LoVo (cell line): ENCODE measurements at regions not wholly inside any gene's neighbourhood (a gene's known extent, or its start where the extent isn't known, plus 50 kb on each side); places are given as distances from the start of the nearest gene placed in this dataset.

Source experiments
- DNase-seq: peaks from one replicate; pipeline ENCODE4 v3.0.0-alpha.2; 2016; ENCODE audit warnings: low spot score

DNA sequence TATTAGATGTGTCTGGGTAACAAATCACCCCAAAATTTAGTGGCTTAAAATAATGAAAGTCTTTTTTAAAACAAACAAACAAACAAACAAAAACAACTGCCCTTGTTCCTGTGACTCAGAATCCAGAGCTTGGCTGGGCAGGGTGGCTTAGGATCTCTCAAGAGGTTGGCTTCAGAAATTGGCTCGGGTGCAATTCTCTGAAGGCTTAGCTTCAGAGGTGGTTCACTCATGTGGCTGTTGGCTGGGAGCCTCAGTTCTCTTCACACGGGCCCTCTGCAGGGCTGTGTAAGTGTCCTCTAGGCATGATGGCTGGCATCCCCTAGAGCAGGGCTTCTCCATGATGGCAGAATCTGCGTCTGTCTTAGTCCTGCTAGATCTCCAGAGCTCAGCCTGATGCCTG lies 179.9 kb upstream of the BCOR start:
- DNase-seq: no peak

DNA sequence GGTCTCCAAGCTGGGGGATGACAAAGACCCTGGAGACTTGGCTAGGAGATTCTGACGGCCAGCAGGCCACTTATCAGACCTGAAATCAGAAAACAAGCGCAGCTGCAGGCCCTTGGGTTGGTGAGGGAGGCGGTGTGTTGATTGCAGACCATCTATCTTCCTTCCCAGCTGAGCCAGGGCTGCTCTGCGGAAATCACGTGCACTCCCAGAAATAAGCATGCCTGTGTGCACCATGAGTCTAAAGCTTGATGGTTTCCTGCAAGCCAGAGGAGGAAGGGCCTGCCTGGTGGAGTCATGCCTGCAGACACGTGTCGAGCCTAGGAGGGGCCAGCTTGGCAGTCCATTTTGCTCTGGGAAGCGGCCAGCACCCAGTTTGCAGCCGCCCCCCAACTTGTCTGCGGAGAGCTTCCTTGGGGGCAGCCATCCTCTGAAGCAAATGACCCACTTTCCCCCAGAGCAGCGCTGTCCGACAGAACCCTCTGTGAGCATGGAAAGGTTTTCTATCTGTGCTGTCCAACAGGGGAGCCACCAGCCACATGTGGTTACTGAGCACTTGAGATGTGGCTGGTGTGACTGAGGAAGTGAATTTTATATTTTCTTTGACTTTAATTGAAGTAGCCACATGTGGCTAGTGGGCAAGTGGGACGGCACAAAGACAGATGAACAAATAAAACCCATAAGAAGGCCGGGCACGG lies 175.7 kb upstream of the BCOR start:
- DNase-seq: no peak

DNA sequence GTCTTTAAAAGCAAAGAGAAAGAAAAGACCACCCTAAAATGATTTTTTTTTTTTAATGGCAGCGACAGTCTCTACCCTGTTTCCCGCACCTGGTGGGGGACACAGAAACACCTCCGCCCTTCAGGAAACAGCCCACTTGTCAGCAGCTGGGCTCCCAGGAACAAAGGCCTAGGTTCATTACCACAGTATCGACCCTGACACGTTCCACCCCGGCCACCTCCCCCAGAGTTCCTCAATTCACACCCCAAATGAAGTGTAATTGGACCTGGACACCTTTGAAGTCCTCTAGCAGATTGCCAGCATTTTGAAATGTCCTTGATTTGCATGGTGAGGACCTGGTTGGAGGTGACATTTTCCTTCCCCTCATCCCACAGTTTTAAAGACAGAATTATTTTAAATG lies 175.0 kb upstream of the BCOR start:
- DNase-seq: no peak

DNA sequence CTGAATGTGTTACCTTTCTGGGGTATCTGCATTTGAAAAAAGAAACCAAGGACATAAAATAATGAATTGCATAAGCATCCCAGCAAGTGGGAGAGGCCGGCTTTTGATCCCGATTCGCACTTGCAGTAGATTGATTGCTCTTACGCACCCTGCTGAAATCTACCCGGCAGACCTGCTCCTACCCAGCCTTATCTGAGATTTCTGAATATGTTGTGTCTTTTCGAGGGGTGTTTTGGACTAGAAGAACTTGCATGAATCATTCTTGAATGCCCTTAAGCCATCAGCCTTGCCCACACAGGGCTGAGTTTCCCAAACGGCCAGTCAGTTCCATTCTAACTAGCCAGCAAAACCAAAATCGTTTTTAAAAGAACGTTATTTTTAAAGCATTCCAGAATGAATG lies 174.4 kb upstream of the BCOR start:
- DNase-seq: no peak

DNA sequence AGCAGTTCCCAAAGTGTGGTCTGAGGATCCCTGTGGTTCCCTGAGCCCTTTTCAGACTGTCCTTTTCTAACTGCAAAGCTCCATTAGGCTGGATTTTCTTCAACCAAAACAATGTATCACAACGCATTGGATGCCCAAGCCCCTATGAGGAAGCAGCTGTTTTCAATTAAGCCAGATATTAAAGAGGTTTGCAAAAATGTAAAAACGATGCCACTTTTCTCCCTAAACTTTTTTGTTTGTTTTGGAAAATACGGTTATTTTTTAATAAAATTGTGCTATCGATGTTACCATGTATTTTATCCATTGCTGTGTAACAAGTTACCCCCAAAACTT lies 170.4 kb upstream of the BCOR start:
- DNase-seq: no peak

DNA sequence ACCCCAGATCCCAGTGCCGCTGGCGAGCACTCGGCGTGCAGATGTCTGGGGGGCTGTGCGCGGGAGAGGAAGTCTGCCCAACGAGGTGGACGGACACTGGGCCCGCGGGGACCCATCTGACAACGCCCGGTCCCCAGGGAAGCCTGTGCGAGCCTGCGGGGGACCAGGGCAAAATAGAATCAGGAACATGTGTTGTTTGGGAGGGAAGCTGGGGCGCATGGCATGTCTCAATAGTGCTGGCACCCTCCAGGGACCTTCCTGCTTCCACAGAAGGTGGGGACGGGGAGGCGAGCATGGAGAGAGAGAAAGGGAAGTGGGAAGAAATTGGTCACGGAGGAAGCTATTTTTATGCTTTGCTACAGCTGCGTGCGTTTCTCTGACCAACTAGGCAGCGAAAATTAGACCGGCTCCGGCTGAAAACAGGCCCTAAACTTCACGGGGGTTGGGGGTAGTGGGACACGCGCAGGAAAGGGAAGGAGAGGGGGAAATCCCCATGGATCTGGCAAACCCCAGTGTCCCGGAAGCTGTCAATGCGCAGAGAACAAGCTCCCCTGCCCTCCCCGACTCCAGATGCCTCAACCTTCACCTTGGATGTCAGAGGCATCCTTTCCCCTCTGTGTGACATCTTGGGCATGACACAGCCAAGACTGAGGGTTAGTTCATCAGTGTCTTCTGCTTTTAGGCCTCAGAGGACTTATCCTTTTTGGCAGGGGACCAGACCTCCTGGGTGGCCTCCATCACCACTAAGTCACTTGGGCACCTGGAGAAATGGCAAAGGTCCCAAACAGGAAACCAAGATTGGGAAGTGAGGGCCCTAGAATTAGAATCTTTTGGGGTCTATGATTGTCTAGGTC lies 169.8 kb upstream of the BCOR start:
- DNase-seq: no peak

DNA sequence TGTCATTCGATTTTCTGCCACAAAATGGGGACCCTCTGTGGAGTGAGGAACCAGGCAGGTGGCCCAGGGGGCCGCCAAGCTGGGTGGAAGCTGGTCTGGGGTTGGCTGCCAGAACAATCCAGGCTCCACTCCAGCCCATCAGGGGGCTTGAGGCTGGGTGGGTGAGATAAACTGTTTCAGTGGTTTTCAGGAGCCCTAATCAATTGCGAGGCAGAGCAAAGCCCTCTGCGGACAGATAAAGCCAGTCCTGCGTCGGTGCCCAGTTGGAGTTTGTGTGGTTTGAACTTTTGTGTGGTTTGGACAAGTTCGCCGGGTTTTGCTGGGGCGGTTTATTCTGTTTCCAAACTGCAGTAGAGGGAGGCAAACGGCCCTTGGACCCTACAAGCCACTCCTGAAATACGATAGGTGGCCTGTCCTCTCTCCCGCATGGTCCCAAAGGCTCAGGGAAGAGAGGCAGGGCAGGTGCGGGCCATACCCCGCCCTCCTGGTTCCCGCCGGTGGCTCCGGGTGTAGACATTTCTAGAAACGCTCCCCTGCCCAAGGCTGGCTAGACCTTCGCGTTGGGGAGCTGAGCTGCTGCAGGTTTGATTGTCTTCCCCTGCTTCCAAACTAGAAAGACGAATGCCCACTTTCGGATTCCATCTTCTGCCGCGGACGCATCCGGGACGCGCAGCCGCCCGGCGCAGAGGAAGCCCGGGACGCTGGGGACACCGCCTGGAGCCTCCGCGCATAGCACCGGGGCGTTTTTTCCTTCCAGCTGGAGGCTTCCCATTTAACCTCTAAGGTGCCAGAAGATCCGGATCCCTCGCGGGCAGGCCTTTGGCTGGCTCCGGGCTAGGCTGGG lies 169.0 kb upstream of the BCOR start:
- peak; percentile 67 for DNase-seq

DNA sequence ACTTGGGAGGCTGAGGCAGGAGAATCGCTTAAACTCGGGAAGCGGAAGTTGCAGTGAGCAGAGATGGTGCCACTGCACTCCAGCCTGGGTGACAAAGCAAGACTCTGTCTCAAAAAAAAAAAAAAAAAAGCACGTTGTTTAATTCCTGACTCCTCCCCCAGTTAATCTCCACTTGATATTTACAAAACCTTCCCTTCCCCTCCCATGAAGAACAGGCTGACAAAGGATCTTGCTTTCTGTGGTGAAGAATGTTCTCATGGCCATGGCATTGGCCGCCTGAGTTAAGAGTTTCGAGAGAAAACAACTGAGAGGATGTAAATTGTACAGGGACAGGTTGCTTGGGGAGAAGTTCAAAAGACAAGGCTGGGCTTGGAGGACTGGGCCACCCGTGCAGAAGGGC lies 168.2 kb upstream of the BCOR start:
- DNase-seq: no peak

DNA sequence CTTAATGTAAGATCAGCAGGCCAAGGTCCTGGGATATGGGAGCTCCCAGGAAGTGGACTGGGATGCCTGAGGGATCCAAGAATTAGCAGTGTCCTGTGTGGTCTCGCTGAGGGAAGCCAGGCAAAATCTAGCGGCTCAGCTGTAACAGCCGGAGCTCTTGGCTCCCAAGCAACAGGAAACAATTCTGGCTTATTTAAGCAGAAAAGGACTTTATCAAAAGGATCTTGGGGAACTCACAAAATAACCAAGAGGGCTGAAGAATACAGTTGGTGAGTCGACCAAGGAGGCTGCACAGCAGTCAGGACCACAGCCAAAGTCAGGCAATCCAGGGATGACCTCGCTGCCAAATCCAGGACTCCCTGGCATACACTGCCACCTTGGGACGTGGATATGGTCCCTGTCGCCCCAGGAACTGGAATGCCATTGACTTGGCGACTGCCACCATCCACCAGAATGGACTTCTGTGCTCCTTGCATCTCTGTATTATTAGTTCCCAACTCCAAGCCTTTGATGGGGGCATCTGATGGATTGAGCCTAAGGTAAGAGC lies 165.3 kb upstream of the BCOR start:
- DNase-seq: no peak

DNA sequence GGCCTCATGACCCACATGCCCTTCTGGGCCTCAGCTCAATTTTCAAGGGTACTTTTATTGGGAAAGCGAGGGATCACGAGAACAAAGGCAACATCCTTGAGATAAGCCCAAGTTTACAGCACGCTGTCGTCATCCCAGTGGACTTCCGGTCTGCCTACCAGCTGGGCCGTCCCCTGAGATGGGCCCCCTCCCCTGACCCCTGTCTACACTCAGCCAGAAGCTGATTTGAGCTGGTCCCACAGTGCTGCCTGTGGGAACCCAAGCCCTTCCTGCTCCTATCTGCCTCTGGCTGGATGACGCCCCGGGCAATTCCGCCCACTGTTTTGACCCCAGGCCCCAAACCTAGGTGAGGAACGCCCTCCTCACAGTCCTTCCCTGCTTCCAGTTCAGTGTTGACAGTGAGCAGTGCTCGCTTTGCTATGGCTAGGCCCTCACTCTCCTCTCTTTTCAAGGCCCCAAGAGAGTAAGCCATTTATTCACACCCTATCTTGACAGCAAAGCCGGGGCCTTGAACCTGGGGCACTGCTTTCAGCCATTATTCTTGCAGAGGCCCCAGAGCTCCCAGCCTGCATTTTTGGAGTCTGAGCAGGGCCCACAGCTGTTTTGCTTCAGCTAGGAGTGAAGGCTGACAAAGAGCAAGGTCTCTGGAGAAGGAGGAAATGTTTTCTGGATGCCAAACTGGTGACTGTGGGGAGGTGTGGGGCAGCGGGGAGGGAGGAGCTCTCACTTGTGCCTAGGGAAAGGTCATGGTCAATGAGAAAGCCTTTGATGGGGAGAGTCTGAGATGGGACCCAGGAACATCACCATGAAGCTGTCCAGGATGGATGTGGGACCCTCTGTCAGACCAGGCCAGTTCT lies 164.6 kb upstream of the BCOR start:
- peak; percentile 45 for DNase-seq

DNA sequence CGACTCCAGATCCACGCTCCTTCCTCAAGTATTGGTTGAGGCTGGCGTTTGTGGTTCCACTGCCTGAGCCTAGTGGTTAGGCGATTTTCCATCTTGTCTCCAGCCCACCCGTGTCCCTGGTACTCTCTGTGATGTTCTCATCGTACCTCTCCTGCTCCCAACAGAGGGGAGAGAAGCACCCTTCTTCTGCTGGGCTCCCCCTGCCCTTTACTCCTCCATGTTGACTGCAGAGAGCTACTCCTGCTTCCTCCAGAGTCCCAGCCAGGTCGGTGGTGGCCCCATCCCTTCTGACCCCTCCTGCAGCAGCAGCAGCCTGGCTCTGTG lies 164.0 kb upstream of the BCOR start:
- no peak for DNase-seq

DNA sequence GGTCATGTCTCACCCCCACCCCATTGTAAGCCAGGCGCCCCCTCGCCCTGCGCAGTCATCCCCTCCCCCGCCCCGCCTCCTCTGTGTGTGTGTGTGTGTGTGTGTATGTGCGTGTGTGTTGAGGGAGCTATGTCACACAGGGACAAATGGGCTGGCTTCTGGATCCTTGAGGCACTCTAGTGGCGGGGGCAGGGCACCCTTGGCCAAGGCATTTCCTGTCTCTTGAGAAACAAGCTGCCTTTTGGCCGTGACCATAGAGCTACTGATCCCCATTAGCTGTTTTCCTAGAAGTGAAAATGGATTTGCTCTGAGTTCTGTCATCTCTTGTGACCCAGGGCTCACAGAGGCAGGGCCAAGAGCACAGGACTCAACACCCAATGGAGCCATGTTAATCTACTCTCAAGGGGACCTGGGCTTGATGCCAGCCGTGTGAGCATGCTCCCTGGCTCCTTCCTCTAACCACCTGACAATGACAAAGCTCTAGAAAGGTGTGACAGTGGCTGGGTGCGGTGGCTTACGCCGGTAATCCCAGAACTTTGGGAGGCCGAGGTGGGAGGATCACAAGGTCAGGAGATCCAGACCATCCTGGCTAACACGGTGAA lies 162.5 kb upstream of the BCOR start:
- DNase-seq: no peak

DNA sequence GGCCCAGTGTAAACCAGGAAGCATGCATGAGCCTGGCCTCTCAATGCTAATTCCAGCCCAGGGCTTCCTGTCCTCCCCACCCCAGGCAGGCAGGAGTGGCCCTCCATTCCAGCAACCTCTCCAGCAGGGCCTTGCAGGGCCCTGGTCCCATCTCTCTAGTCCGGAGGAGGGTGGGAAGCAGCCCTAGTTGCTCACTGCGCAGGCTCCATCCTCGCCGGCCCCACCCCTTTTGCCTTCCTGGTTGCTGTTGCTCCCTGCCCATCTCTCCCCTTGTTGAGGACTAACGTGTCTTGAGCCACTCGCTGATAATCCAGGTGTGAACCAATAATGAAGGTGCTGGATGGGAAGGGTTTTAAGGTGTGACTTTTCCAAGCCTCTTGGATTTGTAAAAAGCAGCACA lies 161.2 kb upstream of the BCOR start:
- DNase-seq: no peak

DNA sequence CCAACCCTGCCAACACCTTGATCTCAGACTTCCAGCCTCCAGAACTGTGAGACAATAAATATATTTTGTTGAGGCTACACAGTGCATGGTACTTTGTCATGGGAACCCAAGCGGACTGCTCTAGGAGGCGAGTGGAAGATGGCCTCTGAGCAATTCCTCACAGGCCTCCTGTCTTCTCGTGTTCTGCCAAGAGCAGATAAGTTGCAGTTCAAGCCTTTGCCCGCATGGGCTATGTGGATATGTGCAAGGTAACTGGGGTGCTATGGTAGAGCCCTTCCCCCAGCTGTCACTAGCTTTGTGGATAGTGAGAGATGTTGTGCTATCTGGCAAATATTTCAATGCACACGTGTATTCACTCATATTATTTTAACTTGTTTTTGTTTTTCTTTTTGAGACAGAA lies 156.0 kb upstream of the BCOR start:
- no peak for DNase-seq

DNA sequence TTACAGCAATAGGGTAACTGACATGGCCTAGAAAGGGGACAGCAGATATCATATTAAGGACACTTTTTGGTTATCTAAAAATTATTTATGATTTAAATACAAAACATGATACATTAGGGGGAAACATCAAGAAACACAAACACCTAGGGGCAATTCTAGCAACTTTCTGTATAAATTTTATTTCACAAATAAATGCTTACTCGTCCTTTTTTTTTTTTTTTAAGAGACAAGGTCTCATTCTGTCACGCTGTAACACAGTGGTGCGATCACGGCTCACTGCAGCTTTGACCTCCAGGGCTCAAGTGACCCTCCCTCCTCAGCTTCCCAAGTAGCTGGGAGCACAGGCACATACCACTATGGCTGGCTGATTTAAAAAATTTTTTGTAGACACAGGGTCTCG lies 151.8 kb upstream of the BCOR start:
- no peak for DNase-seq

DNA sequence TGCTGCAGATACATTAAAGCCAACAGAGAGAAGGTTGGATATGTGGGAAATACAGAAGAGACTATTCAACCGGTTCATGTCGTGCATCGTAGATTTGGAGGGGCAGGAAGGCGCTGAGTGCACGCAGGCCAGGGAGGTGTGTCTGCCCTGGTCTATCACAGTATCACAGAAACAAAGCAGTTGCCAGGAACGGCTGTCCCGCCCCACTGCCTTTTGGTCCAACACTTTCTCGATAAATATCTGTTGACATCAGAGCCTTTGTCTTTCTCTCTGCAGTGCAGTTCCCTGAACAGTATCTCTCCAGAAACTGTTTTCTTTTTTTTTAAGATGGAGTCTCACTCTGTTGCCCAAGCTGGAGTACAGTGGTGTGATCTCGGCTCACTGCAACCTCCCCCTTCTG lies 151.1 kb upstream of the BCOR start:
- no peak for DNase-seq

DNA sequence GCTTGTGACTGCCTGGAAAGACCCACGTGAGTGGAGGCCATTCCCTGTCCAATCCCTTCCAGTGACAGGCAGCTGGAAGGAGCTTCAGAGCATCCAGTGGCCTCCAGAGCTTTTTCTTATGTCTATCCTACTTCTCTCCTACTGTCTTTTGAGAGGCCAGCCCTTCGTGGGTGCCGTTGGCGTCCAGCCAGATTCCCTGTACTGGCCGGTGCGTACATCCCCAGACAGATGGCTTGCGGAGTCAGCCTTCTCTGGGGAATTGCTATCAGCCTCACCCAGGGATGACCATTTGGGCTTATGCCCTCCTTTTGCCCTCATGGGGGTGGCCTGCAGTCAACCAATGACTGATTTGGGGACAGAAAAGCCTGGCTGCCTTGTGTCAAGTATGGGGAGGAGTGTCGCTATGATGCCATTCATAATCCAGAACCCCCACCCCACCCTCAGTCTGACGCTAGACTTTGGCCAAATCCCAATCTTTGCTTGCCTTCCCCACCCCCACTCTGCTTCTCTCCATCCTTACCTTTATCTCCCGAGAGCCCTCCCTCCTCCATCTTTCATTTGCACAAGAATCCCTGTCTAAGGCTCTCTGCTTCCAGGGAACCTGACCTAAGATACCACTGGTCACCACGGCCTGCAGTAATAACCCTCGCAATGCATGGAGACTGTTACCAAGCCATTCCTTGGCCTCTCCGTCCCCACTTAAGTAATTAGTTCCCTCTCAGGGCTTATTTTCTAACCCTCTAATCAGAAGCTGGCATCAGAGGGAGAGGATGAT lies 150.3 kb upstream of the BCOR start:
- DNase-seq: no peak

DNA sequence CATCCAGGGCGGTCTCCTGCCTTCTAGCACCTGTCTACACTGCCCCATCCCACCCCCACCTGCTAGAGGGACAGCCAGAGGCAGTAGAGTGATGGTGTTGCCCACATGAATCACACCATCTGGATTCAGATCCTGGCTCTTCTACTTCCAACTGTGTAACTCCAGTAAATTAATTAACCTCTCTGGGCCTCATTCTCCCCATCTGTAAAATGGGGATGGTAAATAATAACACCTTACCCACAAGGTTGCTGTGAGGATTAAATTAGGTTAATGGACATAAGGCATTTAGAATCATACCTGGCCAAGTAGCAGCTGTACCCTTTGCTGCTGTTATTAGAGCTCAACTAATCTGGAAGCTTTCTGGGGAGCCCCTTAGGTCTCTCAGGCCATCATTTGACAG lies 149.6 kb upstream of the BCOR start:
- no peak for DNase-seq

DNA sequence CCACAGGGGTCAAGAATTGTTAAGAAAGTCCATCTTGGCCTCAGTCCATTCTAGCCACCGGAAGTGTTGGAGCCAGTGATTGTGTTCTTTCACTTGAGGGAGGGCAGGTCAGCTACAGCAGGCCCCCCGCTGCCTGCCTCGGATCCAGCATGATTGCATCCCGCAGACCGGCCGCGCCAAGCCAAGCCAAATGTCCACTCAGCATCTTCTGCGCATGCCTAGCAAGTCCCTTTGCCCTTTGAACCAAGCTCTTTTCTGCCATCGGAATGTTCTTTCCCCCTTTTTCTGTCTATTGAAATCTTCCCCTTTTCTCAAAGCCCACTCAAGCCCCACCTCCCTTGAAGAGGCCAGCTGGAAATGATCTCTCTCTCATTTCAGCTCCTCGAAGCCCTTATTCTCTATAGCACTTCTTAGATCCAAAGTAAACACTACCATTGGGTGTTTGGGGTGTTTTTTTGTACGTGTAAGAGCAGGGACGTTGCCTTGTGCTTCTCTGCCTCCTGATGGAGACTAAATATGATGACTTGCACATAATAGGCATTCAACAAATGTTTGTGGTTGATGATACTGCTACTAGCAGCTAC lies 147.8 kb upstream of the BCOR start:
- no peak for DNase-seq

DNA sequence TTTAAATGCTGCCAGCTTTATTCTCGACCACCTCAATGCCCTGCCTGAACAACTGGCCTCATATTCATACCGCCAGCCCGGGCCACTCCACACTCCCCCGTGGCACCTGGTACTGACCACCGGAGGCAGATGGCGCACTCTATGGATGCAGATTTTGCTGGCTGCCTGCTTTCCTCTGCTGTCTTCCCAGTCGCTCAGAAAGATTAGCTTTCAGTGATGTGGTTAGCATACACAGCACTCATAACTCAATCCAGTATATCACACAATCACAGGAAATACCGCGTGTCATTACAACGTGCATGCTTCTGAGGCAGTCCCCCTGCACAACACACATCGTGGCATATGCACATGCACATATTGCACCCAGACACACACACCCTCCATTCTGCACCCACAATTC lies 147.2 kb upstream of the BCOR start:
- DNase-seq: no peak
